H1 (cell line): ENCODE measurements at regions not wholly inside any gene's neighbourhood (a gene's known extent, or its start where the extent isn't known, plus 50 kb on each side); places are given as distances from the start of the nearest gene placed in this dataset.

Source experiments
- CTCF ChIA-PET: fragments of 300-600 bp; sonication (Branson Sonifier 250); formaldehyde crosslinking; loops from one replicate; lab custom pipeline; 2021; ENCODE audit not compliant: partially characterized antibody; lab: Charles Lee
- POLR2A ChIA-PET: fragments of 300-600 bp; sonication (Branson Sonifier 250); formaldehyde crosslinking; loops from one replicate; lab custom pipeline; 2021; ENCODE audit warnings: inconsistent platforms; ENCODE audit not compliant: partially characterized antibody; lab: Charles Lee
- DNase-seq, 2 experiments: peaks; one replicate each; pipeline versions ENCODE4 v3.0.0 to v3.0.0-alpha.2; 2010 to 2022; ENCODE audit warnings: low spot score in 2 of 2, low read depth in 1 of 2, mixed read lengths in 1 of 2
- FAIRE-seq: peaks from 2 replicates; lab custom pipeline; 2011; peaks lifted over from hg19 to GRCh38; lab: Jason Lieb, UNC
- H2AFZ ChIP-seq: 2 replicates; pipeline ENCODE4 v1.8.1; 2012; ENCODE audit warnings: low read length, inconsistent platforms
- H2AK5ac ChIP-seq: 2 replicates; pipeline ENCODE4 v1.6.1; 2013; ENCODE audit warnings: low read depth, low read length
- H2BK120ac ChIP-seq: replicated peaks from 2 replicates; pipeline ENCODE3; 2013; ENCODE audit warnings: low read depth, low read length, inconsistent platforms
- H2BK12ac ChIP-seq: 2 replicates; pipeline ENCODE4 v1.6.1; 2013; ENCODE audit warnings: low read depth, low read length
- H2BK15ac ChIP-seq: 2 replicates; pipeline ENCODE4 v1.6.1; 2013; ENCODE audit warnings: low read length
- H2BK20ac ChIP-seq: 2 replicates; pipeline ENCODE4 v1.6.1; 2013; ENCODE audit warnings: low read length
- H2BK5ac ChIP-seq: 2 replicates; pipeline ENCODE4 v1.6.1; 2013; ENCODE audit warnings: low read depth, low read length
- H3K14ac ChIP-seq: 2 replicates; pipeline ENCODE4 v1.6.1; 2013; ENCODE audit warnings: inconsistent platforms; ENCODE audit not compliant: insufficient read length
- H3K18ac ChIP-seq: 2 replicates; pipeline ENCODE4 v1.6.1; 2013; ENCODE audit warnings: low read length; ENCODE audit errors: extremely low read depth
- H3K23ac ChIP-seq: 2 replicates; pipeline ENCODE4 v1.6.1; 2013; ENCODE audit warnings: inconsistent platforms; ENCODE audit not compliant: insufficient read length
- H3K23me2 ChIP-seq: 2 replicates; pipeline ENCODE4 v1.6.1; 2013; ENCODE audit warnings: low read depth, low read length
- H3K27ac ChIP-seq: 2 replicates; pipeline ENCODE4 v1.6.1; 2011; ENCODE audit warnings: low read depth, low read length, inconsistent platforms
- H3K27me3 ChIP-seq, 4 experiments: replicated peaks in 1 of 4; 1 replicate in 1 of 4; 2 replicates in 3 of 4; pipeline versions ENCODE4 v1.6.1 to v1.8.1; 2011 to 2013; ENCODE audit warnings: low read length in 3 of 4, mild to moderate bottlenecking in 3 of 4, inconsistent platforms in 2 of 4, mixed read lengths in 2 of 4, moderate library complexity in 1 of 4; ENCODE audit not compliant: control insufficient read depth in 3 of 4, insufficient read depth in 3 of 4; ENCODE audit errors: extremely low read depth in 1 of 4
- H3K36me3 ChIP-seq, 4 experiments: 2 replicates each; pipeline versions ENCODE4 v1.6.1 to v1.8.1; 2011 to 2013; ENCODE audit warnings: mild to moderate bottlenecking in 4 of 4, low read length in 3 of 4, moderate library complexity in 2 of 4, control low read depth in 1 of 4, inconsistent platforms in 1 of 4; ENCODE audit not compliant: insufficient read depth in 4 of 4, control insufficient read depth in 2 of 4
- H3K4ac ChIP-seq: replicated peaks from 2 replicates; pipeline ENCODE3; 2013; ENCODE audit warnings: low read length, low read depth, mixed read lengths, inconsistent platforms; ENCODE audit not compliant: insufficient read length
- H3K4me1 ChIP-seq, 4 experiments: replicated peaks in 1 of 4; 1 replicate in 1 of 4; 2 replicates in 3 of 4; pipeline versions ENCODE4 v1.6.1 to v1.8.1; 2011 to 2013; ENCODE audit warnings: low read length in 3 of 4, inconsistent platforms in 2 of 4, mixed read lengths in 1 of 4; ENCODE audit not compliant: insufficient read depth in 4 of 4, control insufficient read depth in 3 of 4
- H3K4me2 ChIP-seq, 2 experiments: 2 replicates each; pipeline versions ENCODE4 v1.6.1 to v1.8.1; 2011 to 2013; ENCODE audit warnings: low read depth in 2 of 2, low read length in 2 of 2, control low read depth in 1 of 2, inconsistent platforms in 1 of 2, mild to moderate bottlenecking in 1 of 2; ENCODE audit not compliant: insufficient read depth in 1 of 2
- H3K4me3 ChIP-seq, 4 experiments: fragments of 200-600, 300-600 bp in 1 of 4; sonication (generic), shearing (Covaris generic), sonication (Bioruptor Twin) in 1 of 4; 2 replicates each; pipeline versions ENCODE4 v1.5.1 to v1.8.1; 2011 to 2016; ENCODE audit warnings: low read length in 4 of 4, low read depth in 3 of 4, control low read depth in 2 of 4, inconsistent platforms in 2 of 4, mild to moderate bottlenecking in 2 of 4, mixed read lengths in 1 of 4, moderate library complexity in 1 of 4; ENCODE audit not compliant: insufficient read depth in 2 of 4; ENCODE audit errors: extremely low read depth in 1 of 4
- H3K56ac ChIP-seq: replicated peaks from 2 replicates; pipeline ENCODE3; 2013; ENCODE audit warnings: low read depth, mild to moderate bottlenecking, mixed read lengths, low read length, inconsistent platforms; ENCODE audit not compliant: insufficient read length
- H3K79me1 ChIP-seq: 2 replicates; pipeline ENCODE4 v1.6.1; 2013; ENCODE audit warnings: low read depth, low read length, control low read depth
- H3K79me2 ChIP-seq, 2 experiments: 2 replicates each; pipeline versions ENCODE4 v1.6.1 to v1.8.1; 2012 to 2013; ENCODE audit warnings: low read length in 2 of 2, mild to moderate bottlenecking in 2 of 2, inconsistent platforms in 1 of 2; ENCODE audit not compliant: insufficient read depth in 2 of 2, control insufficient read depth in 1 of 2
- H3K9ac ChIP-seq, 4 experiments: replicated peaks in 1 of 4; 1 replicate in 1 of 4; 2 replicates in 3 of 4; pipeline versions ENCODE4 v1.6.1 to v1.8.1; 2011 to 2013; ENCODE audit warnings: low read depth in 3 of 4, low read length in 3 of 4, control low read depth in 2 of 4, mild to moderate bottlenecking in 2 of 4, moderate library complexity in 2 of 4, inconsistent platforms in 1 of 4; ENCODE audit errors: extremely low read depth in 1 of 4
- H3K9me3 ChIP-seq, 2 experiments: 2 replicates each; pipeline versions ENCODE4 v1.6.1 to v1.8.1; 2012 to 2013; ENCODE audit warnings: mild to moderate bottlenecking in 2 of 2, moderate library complexity in 2 of 2, control low read depth in 1 of 2, inconsistent platforms in 1 of 2, low read depth in 1 of 2, low read length in 1 of 2, mixed read lengths in 1 of 2; ENCODE audit not compliant: insufficient read depth in 2 of 2
- H4K20me1 ChIP-seq, 2 experiments: replicated peaks in 1 of 2; 2 replicates each; pipeline versions ENCODE3 to v1.8.1; 2011 to 2013; ENCODE audit warnings: inconsistent platforms in 2 of 2, low read length in 2 of 2, mild to moderate bottlenecking in 1 of 2; ENCODE audit not compliant: insufficient read depth in 2 of 2, control insufficient read depth in 1 of 2
- H4K5ac ChIP-seq: 2 replicates; pipeline ENCODE4 v1.6.1; 2013; ENCODE audit warnings: low read length, low read depth, mixed read lengths, inconsistent platforms; ENCODE audit not compliant: insufficient read length
- H4K8ac ChIP-seq: 2 replicates; pipeline ENCODE4 v1.8.0; 2013; ENCODE audit warnings: mild to moderate bottlenecking, moderate library complexity, low read length, inconsistent platforms; ENCODE audit not compliant: insufficient read depth; ENCODE audit errors: extremely low read depth
- H4K91ac ChIP-seq: replicated peaks from 2 replicates; pipeline ENCODE3; 2013; ENCODE audit warnings: low read length, mixed read lengths, inconsistent platforms; ENCODE audit not compliant: insufficient read length
- HDAC2 ChIP-seq, 2 experiments: fragments of 300-600 bp in 1 of 2; sonication (generic) in 1 of 2; IDR thresholded peaks; 2 replicates each; pipeline ENCODE4 v1.6.1; 2011 to 2012; ENCODE audit warnings: low read depth in 2 of 2, low read length in 2 of 2, mild to moderate bottlenecking in 2 of 2, moderate library complexity in 2 of 2, borderline replicate concordance in 1 of 2, inconsistent platforms in 1 of 2
- WGBS, 2 experiments: shearing (Covaris generic) in 1 of 2; methylation state at CpG; one replicate each; pipeline versions ENCODE4 v1.1.6 to v1.1.7; 2013 to 2015; ENCODE audit warnings: low lambda C conversion rate in 2 of 2, mixed read lengths in 2 of 2, inconsistent platforms in 1 of 2, low coverage in 1 of 2, missing lambda C conversion rate in 1 of 2; ENCODE audit not compliant: insufficient replicate concordance in 2 of 2, insufficient coverage in 1 of 2, insufficient read length in 1 of 2; ENCODE audit errors: extremely low coverage in 1 of 2, missing lambda C conversion rate in 1 of 2; 5-methylcytosine and 5-hydroxymethylcytosine counted together

- Histone ChIP-seq H3K4ac (no peak overlapping the region), H3K4me1 (no peaks in the 10 kb centered on the region), H2BK15ac (no peak overlapping the region), H4K8ac (no peak overlapping the region), H2BK20ac (no peak overlapping the region), H4K91ac (no peak overlapping the region), H3K18ac (no peak overlapping the region), H3K23me2 (peaks cover 3% of the 10 kb centered on the region; the same call in 1 of the 2 replicates), H3K27me3 (no peaks in the 10 kb centered on the region), H2AK5ac (no peak overlapping the region), H2AFZ (no peak overlapping the region), H3K9me3 (peaks cover 5 to 7% of the 10 kb centered on the region in 2 experiments; a peak in 2 of 4 replicates), H3K4me3 (no peak overlapping the region), H4K20me1 (no peaks in the 10 kb centered on the region), H3K4me2 (no peak overlapping the region), H3K79me1 (no peaks in the 10 kb centered on the region), H4K5ac (no peak overlapping the region)
- TF ChIP-seq HDAC2 (IDR thresholded peaks at IDR 0.05; ENCODE audit: borderline replicate concordance in 1 of 2, low read depth in 2 of 2, low read length in 2 of 2), result no peak
- TF ChIP-seq, all 59 proteins: peak for 0
- ChIA-PET POLR2A (interaction anchor here (0.5 kb wide), 1 partner anchor 76 kb away, joined by 3 read pairs; no protein-coding TSS in a partner anchor), CTCF (no interaction called here)
- Histone ChIP-seq H3K9ac (no peak overlapping the region), H2BK120ac (no peak overlapping the region), H2BK12ac (no peak overlapping the region), H3K14ac (no peak overlapping the region), H3K27ac (no peak overlapping the region), H3K23ac (no peak overlapping the region), H2BK5ac (no peak overlapping the region), H3K56ac (no peak overlapping the region), H3K36me3 (no peaks in the 10 kb centered on the region), H3K79me2 (no peaks in the 10 kb centered on the region)
- 86% methylated on average over 4 of the region's 4 CpGs; no CpG with 5 or more reads in 1 of the 2 experiments for WGBS, 2 experiments
- DNase-seq (no peak), FAIRE-seq (no peak)
Measured at GRCh38 chr5:145628525-145628924, 206.6 kb downstream of the PRELID2 start.
